T-cell (primary cell): ENCODE measurements at regions not wholly inside any gene's neighbourhood (a gene's known extent, or its start where the extent isn't known, plus 50 kb on each side); places are given as distances from the start of the nearest gene placed in this dataset.

Experiments used
- ATAC-seq, 4 experiments: fragments of 200-7000 bp in 3 of 4; fragments of 150-1000 bp in 1 of 4; cut with Tn5 transposase; replicated peaks in 1 of 4; 1 replicate in 3 of 4; 2 replicates in 1 of 4; pipeline ENCODE4 v1.10.0; 2021; ENCODE audit warnings: moderate library complexity in 3 of 4, mild to moderate bottlenecking in 2 of 4, moderate number of reproducible peaks in 1 of 4
- CTCF ChIA-PET, 2 donors: fragments of 300-600 bp; sonication (Branson Sonifier 250); formaldehyde crosslinking; loops; one replicate each; lab custom pipeline; 2022; ENCODE audit warnings: antibody characterized with exemption in 2 of 2; lab: Charles Lee
- POLR2A ChIA-PET, 2 donors: fragments of 300-600 bp; sonication (Branson Sonifier 250); formaldehyde crosslinking; loops; one replicate each; lab custom pipeline; 2022; ENCODE audit warnings: antibody characterized with exemption in 2 of 2; lab: Charles Lee
- DNase-seq, 35 experiments: peaks; one replicate each; pipeline versions ENCODE4 v3.0.0 to v3.0.0-alpha.2; 2013 to 2023
- H3K27ac ChIP-seq: one replicate; pipeline ENCODE4 v1.5.1; 2013; ENCODE audit warnings: low read length
- H3K27me3 ChIP-seq, 2 experiments: replicated peaks in 1 of 2; 1 replicate in 1 of 2; 2 replicates in 1 of 2; pipeline versions ENCODE4 v1.6.1 to v1.7.0; 2013; ENCODE audit warnings: low read length in 1 of 2, mixed read lengths in 1 of 2; ENCODE audit not compliant: control insufficient read depth in 2 of 2, insufficient read depth in 2 of 2; ENCODE audit errors: extremely low read depth in 1 of 2
- H3K36me3 ChIP-seq, 2 donors: 1 replicate in 1 of 2; 2 replicates in 1 of 2; pipeline versions ENCODE4 v1.6.1 to v1.7.0; 2013; ENCODE audit warnings: low read length in 1 of 2; ENCODE audit not compliant: control insufficient read depth in 2 of 2, insufficient read depth in 1 of 2; ENCODE audit errors: extremely low read depth in 1 of 2
- H3K4me1 ChIP-seq, 2 experiments: 1 replicate in 1 of 2; 2 replicates in 1 of 2; pipeline versions ENCODE4 v1.6.1 to v1.7.0; 2013; ENCODE audit warnings: low read length in 2 of 2, mixed read lengths in 1 of 2; ENCODE audit not compliant: insufficient read depth in 2 of 2, control insufficient read depth in 1 of 2; ENCODE audit errors: extremely low read depth in 1 of 2
- H3K4me3 ChIP-seq, 2 donors: 1 replicate in 1 of 2; 2 replicates in 1 of 2; pipeline versions ENCODE4 v1.5.1 to v1.7.0; 2013; ENCODE audit warnings: mild to moderate bottlenecking in 2 of 2, low read length in 1 of 2, moderate library complexity in 1 of 2; ENCODE audit not compliant: control insufficient read depth in 1 of 2; ENCODE audit errors: extremely low read depth in 1 of 2
- H3K9me3 ChIP-seq: 2 replicates; pipeline ENCODE4 v1.7.0; 2013
- H3K27ac Mint-ChIP-seq, 2 donors: one replicate each; pipeline ENCODE4 v1.8.0; 2020 to 2021; ENCODE audit warnings: mild to moderate bottlenecking in 2 of 2, mixed read lengths in 2 of 2
- H3K27me3 Mint-ChIP-seq, 2 donors: one replicate each; pipeline ENCODE4 v1.8.0; 2021 to 2022; ENCODE audit warnings: mixed read lengths in 2 of 2
- H3K36me3 Mint-ChIP-seq: one replicate; pipeline ENCODE4 v1.8.0; 2021; ENCODE audit warnings: mixed read lengths
- H3K4me1 Mint-ChIP-seq, 3 donors: one replicate each; pipeline ENCODE4 v1.8.0; 2020 to 2022; ENCODE audit warnings: mixed read lengths in 3 of 3, mild to moderate bottlenecking in 1 of 3
- H3K4me3 Mint-ChIP-seq, 3 donors: one replicate each; pipeline ENCODE4 v1.8.0; 2020 to 2022; ENCODE audit warnings: mild to moderate bottlenecking in 3 of 3, mixed read lengths in 3 of 3, moderate library complexity in 3 of 3
- H3K9me3 Mint-ChIP-seq, 3 donors: one replicate each; pipeline ENCODE4 v1.8.0; 2020 to 2022; ENCODE audit warnings: mixed read lengths in 3 of 3
- WGBS: methylation state at CpG from one replicate; pipeline ENCODE4 v1.1.5; 2013; ENCODE audit warnings: missing lambda C conversion rate; ENCODE audit not compliant: insufficient coverage; 5-methylcytosine and 5-hydroxymethylcytosine counted together

DNA sequence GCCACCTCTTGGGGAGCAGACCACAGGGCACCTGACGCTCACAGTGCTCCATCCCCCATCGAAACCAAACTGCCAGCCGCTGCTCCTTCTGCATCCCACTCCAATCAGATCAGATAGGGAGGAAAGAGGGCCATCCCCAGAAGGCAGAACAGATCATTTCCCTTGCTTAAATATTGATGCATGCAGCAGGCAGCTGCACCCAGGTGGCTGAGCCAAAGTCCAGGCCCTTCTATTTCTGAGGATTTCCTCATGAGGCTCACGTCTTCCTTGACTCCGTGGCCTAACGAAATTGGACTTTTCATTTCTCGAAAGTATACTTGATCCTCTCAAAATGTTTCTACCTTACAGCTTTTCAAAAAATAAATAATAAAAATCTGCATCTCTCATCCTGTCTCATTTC, 239.2 kb downstream of the ATG4C start:
- Mint-ChIP-seq H3K27me3 (peaks cover 4 to 16% of the 10 kb centered on the region in 2 donors), H3K27ac (no peak overlapping the region), H3K4me1 (no peaks in the 10 kb centered on the region), H3K9me3 (peaks cover 0 to under 1% (median 0%) of the 10 kb centered on the region in 3 donors), H3K36me3 (no peaks in the 10 kb centered on the region), H3K4me3 (no peak overlapping the region)
- Histone ChIP-seq H3K27me3 (no peaks in the 10 kb centered on the region), H3K36me3 (no peaks in the 10 kb centered on the region), H3K4me1 (no peaks in the 10 kb centered on the region), H3K9me3 (no peaks in the 10 kb centered on the region), H3K4me3 (no peak overlapping the region), H3K27ac (no peak overlapping the region)
- ChIA-PET CTCF (no interaction called here), POLR2A (interaction anchor here in 1 of 2 donors (0.6 to 0.7 kb wide), 2 partner anchors 24 to 392 kb away, joined by 4 to 9 read pairs; no protein-coding TSS in a partner anchor)
- WGBS, result 98% methylated on average over 6 of the region's 7 CpGs
- DNase-seq (no peak), ATAC-seq (no peak)

DNA sequence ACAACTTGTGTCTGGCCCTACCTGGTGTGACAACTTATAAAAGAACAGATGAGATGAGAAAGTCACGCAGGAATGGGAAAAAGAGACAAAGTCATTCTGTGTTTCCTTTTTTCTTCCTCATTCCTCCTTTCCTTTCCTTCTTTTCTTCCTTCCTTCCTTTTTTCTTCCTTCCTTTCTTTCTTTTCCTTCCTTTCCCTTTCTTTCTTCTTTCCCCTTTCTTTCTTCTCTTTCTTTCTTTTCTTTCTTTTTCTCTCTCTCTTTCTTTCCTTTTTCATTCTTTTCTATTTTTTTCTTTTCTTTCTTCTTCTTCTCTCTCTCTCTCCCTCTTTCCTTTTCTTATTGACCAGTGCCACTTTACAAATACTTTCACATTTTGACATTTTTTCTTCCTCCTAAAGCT, 239.7 kb downstream of the ATG4C start:
- Mint-ChIP-seq H3K36me3 (no peaks in the 10 kb centered on the region), H3K9me3 (peaks cover 0 to 5% (median 0%) of the 10 kb centered on the region in 3 donors), H3K4me3 (no peak overlapping the region), H3K27me3 (peaks cover 4 to 21% of the 10 kb centered on the region in 2 donors), H3K4me1 (no peaks in the 10 kb centered on the region), H3K27ac (no peak overlapping the region)
- Histone ChIP-seq H3K4me3 (no peak overlapping the region), H3K27ac (no peak overlapping the region), H3K36me3 (no peaks in the 10 kb centered on the region), H3K9me3 (no peaks in the 10 kb centered on the region), H3K27me3 (peaks cover 0 to 2% of the 10 kb centered on the region in 2 experiments), H3K4me1 (no peaks in the 10 kb centered on the region)
- DNase-seq (no peak), ATAC-seq (no peak)
- POLR2A ChIA-PET, result interaction anchor here in 1 of 2 donors (0.6 to 0.7 kb wide), 2 partner anchors 23 to 392 kb away, joined by 4 to 9 read pairs; no protein-coding TSS in a partner anchor
- CTCF ChIA-PET, result no interaction called here
- no CpG with 5 or more reads among the region's 1 CpG for WGBS

DNA sequence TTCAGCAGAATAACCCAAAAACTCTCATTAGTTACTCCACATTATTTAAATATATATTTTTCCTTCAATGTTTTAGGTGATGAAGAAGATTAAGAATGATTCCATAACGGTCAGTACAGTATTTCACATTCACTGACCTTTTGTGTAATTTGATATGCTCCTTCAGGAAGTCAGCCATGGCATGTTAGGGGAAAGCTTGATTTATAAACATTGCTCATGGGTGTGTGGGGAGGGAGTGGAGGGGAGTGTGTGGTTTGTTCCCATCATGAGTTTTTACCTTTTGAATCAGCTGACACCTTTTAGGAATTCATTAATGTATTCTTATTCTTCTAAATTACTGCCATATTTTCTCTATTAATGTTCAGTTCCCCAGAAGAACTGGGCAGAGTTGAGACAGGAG, 240.2 kb downstream of the ATG4C start:
- Histone ChIP-seq H3K27ac (no peak overlapping the region), H3K9me3 (no peaks in the 10 kb centered on the region), H3K27me3 (peaks cover 0 to 6% of the 10 kb centered on the region in 2 experiments), H3K36me3 (no peaks in the 10 kb centered on the region), H3K4me1 (no peaks in the 10 kb centered on the region), H3K4me3 (no peak overlapping the region)
- ChIA-PET CTCF (no interaction called here), POLR2A (no interaction called here)
- ATAC-seq (no peak), DNase-seq (no peak)
- no peak overlapping the region for H3K4me3 Mint-ChIP-seq
- H3K9me3 Mint-ChIP-seq, result peaks cover 0 to 5% (median 3%) of the 10 kb centered on the region in 3 donors
- H3K27me3 Mint-ChIP-seq, result peaks cover 4 to 21% of the 10 kb centered on the region in 2 donors
- H3K27ac Mint-ChIP-seq, result no peak overlapping the region
- no peaks in the 10 kb centered on the region for H3K4me1 Mint-ChIP-seq
- H3K36me3 Mint-ChIP-seq, result no peaks in the 10 kb centered on the region
- WGBS, result no CpG with 5 or more reads among the region's 1 CpG

DNA sequence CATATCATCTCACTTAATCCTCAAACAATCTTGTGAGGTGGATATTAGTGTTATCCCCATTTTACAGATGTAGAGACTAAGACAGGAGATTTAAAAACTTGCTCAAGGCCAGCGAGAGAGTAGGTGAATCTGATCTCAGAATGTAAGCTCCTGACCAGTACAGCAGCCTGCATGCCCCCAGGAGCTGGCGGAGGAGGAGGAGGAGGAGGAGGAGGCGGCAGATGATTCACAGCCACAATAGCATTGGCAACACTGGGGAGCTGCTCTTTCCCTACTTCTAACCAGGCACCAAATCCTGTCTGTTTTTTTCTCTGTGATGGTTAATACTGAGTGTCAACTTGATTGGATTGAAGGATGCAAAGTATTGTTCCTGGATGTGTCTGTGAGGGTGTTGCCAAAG, 243.2 kb downstream of the ATG4C start:
- ATAC-seq, result no peak
- no peak overlapping the region for H3K27ac Mint-ChIP-seq
- CTCF ChIA-PET, result no interaction called here

DNA sequence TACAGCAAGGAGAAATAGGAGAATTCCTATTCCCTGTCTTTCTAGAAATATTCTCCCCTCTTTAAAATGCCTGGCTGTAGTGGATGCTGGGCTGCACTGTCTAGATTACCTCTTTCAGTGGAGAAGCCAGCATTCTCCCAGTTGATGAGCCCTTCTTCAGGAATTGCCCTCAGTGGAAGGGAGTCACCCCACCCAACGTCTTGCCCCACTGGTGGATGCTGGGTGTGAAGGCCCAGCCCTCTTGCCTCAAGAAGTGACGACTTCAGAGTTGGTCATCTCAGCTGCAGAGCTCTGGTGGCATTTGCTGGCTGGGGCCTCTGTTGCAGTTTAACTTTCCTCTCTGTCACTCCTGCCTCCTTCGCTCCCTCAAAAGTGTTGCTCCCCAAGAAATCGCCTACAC, 248.2 kb downstream of the ATG4C start:
- POLR2A ChIA-PET, result no interaction called here
- ATAC-seq (no peak), DNase-seq (no peak)
- WGBS, result no CpG with 5 or more reads among the region's 4 CpGs
- Mint-ChIP-seq H3K27ac (no peak overlapping the region), H3K27me3 (peaks cover 0 to 12% of the 10 kb centered on the region in 2 donors), H3K36me3 (no peaks in the 10 kb centered on the region), H3K4me3 (no peak overlapping the region), H3K4me1 (no peaks in the 10 kb centered on the region), H3K9me3 (peaks cover 1 to 5% (median 4%) of the 10 kb centered on the region in 3 donors)
- Histone ChIP-seq H3K4me1 (no peaks in the 10 kb centered on the region), H3K27me3 (peaks cover 0 to 9% of the 10 kb centered on the region in 2 experiments), H3K4me3 (no peak overlapping the region), H3K36me3 (no peaks in the 10 kb centered on the region), H3K27ac (no peak overlapping the region), H3K9me3 (no peaks in the 10 kb centered on the region)
- CTCF ChIA-PET, result no interaction called here

More for the DNA sequence above, 243.2 kb downstream of the ATG4C start:
- Mint-ChIP-seq H3K36me3 (no peaks in the 10 kb centered on the region), H3K4me1 (no peaks in the 10 kb centered on the region), H3K27me3 (peaks cover 2 to 20% of the 10 kb centered on the region in 2 donors), H3K4me3 (no peak overlapping the region), H3K9me3 (peaks cover 0 to 5% (median 4%) of the 10 kb centered on the region in 3 donors)
- Histone ChIP-seq H3K27ac (no peak overlapping the region), H3K4me1 (no peaks in the 10 kb centered on the region), H3K9me3 (no peaks in the 10 kb centered on the region), H3K36me3 (no peaks in the 10 kb centered on the region), H3K4me3 (no peak overlapping the region), H3K27me3 (peaks cover 0 to 9% of the 10 kb centered on the region in 2 experiments)
- 43% methylated on average over 1 of the region's 3 CpGs for WGBS
- DNase-seq, result no peak
- POLR2A ChIA-PET, result no interaction called here

DNA sequence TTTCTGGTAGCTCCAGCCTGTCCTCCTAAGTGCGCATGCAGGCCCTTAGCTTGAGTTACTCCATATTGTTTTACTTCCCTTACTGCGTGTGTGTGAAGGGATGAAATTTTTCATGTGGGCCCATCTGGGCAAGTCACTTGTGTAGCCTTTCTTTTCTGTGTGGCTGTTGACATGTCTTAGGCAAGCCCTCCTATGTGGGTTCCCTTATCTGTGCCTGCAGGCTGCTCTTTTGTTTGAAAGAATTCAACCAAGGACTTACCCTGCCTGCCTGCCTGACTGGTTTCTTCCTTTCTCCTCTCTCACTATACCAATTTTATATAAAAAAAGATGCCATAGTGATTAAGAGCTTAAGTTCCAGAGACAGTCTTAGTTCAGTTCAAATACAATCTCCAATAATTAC, 249.3 kb downstream of the ATG4C start:
- H3K4me3 Mint-ChIP-seq, result no peak overlapping the region
- POLR2A ChIA-PET, result no interaction called here
- Histone ChIP-seq H3K27ac (no peak overlapping the region), H3K4me1 (no peaks in the 10 kb centered on the region), H3K4me3 (no peak overlapping the region), H3K9me3 (no peaks in the 10 kb centered on the region), H3K27me3 (peaks cover 0 to 9% of the 10 kb centered on the region in 2 experiments), H3K36me3 (no peaks in the 10 kb centered on the region)
- no peaks in the 10 kb centered on the region for H3K4me1 Mint-ChIP-seq
- no peak for DNase-seq
- CTCF ChIA-PET, result interaction anchor here in 1 of 2 donors (0.5 to 0.6 kb wide), 2 partner anchors 226 to 290 kb away, joined by 4 read pairs; no protein-coding TSS in a partner anchor
- no peaks in the 10 kb centered on the region for H3K36me3 Mint-ChIP-seq
- no peak for ATAC-seq
- H3K27me3 Mint-ChIP-seq, result peaks cover 0 to 8% of the 10 kb centered on the region in 2 donors
- no CpG with 5 or more reads among the region's 2 CpGs for WGBS
- H3K27ac Mint-ChIP-seq, result no peak overlapping the region
- peaks cover 1 to 4% (median 4%) of the 10 kb centered on the region in 3 donors for H3K9me3 Mint-ChIP-seq

DNA sequence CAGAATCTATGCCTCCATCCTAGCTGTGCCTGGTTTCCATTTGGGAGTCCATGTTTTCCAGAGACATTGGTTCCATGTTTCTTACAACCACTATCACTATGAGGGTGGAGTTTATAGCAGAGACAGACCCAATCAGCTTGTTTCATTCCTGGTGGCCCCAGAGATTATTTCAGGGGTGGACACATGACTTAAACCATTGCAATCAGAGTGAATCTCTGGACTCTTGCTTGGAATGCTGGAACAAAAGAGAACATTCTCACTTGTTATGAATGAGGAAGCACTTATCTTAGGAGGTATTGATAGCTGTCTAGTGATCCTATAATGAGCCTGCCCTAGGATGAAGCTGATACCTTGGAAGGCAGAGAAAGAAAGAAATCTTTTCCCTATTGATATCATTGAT, 250.3 kb downstream of the ATG4C start:
- Mint-ChIP-seq H3K9me3 (peaks cover 0 to 1% (median 0%) of the 10 kb centered on the region in 3 donors), H3K27ac (no peak overlapping the region), H3K4me1 (no peaks in the 10 kb centered on the region), H3K4me3 (no peak overlapping the region), H3K27me3 (peaks cover 0 to 4% of the 10 kb centered on the region in 2 donors), H3K36me3 (no peaks in the 10 kb centered on the region)
- Histone ChIP-seq H3K9me3 (no peaks in the 10 kb centered on the region), H3K27ac (no peak overlapping the region), H3K4me1 (no peaks in the 10 kb centered on the region), H3K27me3 (peaks cover 0 to 3% of the 10 kb centered on the region in 2 experiments), H3K4me3 (no peak overlapping the region), H3K36me3 (no peaks in the 10 kb centered on the region)
- POLR2A ChIA-PET, result no interaction called here
- ATAC-seq, result no peak
- CTCF ChIA-PET, result no interaction called here
- no peak for DNase-seq
